DOHH2 (cell line): ENCODE measurements at regions not wholly inside any gene's neighbourhood (a gene's known extent, or its start where the extent isn't known, plus 50 kb on each side); places are given as distances from the start of the nearest gene placed in this dataset.

ENCODE experiments used
- H3F3A ChIP-seq: fragments of 200-600 bp; sonication (generic), shearing (Covaris generic); 2 replicates; pipeline ENCODE4 v1.6.0; 2016; ENCODE audit warnings: antibody characterized with exemption, mild to moderate bottlenecking; ENCODE audit not compliant: control insufficient read depth, insufficient read depth
- H3K27ac ChIP-seq: fragments of 200-600 bp; sonication (generic); 2 replicates; pipeline ENCODE4 v1.5.1; 2014; ENCODE audit warnings: low read depth, mild to moderate bottlenecking, low read length, moderate library complexity
- H3K27me3 ChIP-seq: fragments of 200-600 bp; sonication (generic); 2 replicates; pipeline ENCODE4 v1.6.1; 2014; ENCODE audit warnings: mild to moderate bottlenecking, low read length, mixed read lengths; ENCODE audit not compliant: control insufficient read depth
- H3K36me3 ChIP-seq: fragments of 200-600 bp; sonication (generic); 2 replicates; pipeline ENCODE4 v1.6.1; 2014; ENCODE audit warnings: mild to moderate bottlenecking, low read length, moderate library complexity, mixed read lengths; ENCODE audit not compliant: control insufficient read depth
- H3K4me1 ChIP-seq: fragments of 200-600 bp; sonication (generic); 2 replicates; pipeline ENCODE4 v1.6.1; 2014; ENCODE audit warnings: mild to moderate bottlenecking, low read length, mixed read lengths; ENCODE audit not compliant: control insufficient read depth
- H3K4me2 ChIP-seq: fragments of 200-600 bp; sonication (generic); 2 replicates; pipeline ENCODE4 v1.6.0; 2014; ENCODE audit warnings: mild to moderate bottlenecking, low read length, moderate library complexity
- H3K4me3 ChIP-seq: fragments of 200-600 bp; sonication (generic); 2 replicates; pipeline ENCODE4 v1.5.1; 2014; ENCODE audit warnings: mild to moderate bottlenecking, low read length, mixed read lengths
- H3K79me2 ChIP-seq: fragments of 200-600 bp; sonication (generic); 2 replicates; pipeline ENCODE4 v1.6.1; 2014; ENCODE audit warnings: mild to moderate bottlenecking, low read length, mixed read lengths; ENCODE audit not compliant: control insufficient read depth
- H3K9me2 ChIP-seq: fragments of 200-600 bp; sonication (generic); replicated peaks from 2 replicates; pipeline ENCODE4 v1.6.1; 2014; ENCODE audit warnings: mild to moderate bottlenecking, low read length, mixed read lengths; ENCODE audit not compliant: control insufficient read depth
- H3K9me3 ChIP-seq: fragments of 200-600 bp; sonication (generic); 2 replicates; pipeline ENCODE4 v1.6.1; 2014; ENCODE audit warnings: antibody characterized with exemption, low read length, mixed read lengths; ENCODE audit not compliant: control insufficient read depth, insufficient read depth
- H4K20me1 ChIP-seq: fragments of 200-600 bp; sonication (generic); 2 replicates; pipeline ENCODE4 v1.6.0; 2014; ENCODE audit warnings: low read depth, mild to moderate bottlenecking, antibody characterized with exemption, low read length, moderate library complexity; ENCODE audit not compliant: control insufficient read depth, insufficient read depth
- CTCF ChIP-seq: fragments of 200-600 bp; sonication (generic); IDR thresholded peaks from one replicate; pipeline ENCODE4 v1.5.1; 2014; ENCODE audit warnings: antibody characterized with exemption, mild to moderate bottlenecking, low read depth, low read length; ENCODE audit not compliant: poor library complexity, severe bottlenecking
- EZH2phosphoT487 ChIP-seq: fragments of 200-600 bp; sonication (generic); IDR thresholded peaks from 2 replicates; pipeline ENCODE4 v1.6.1; 2017; ENCODE audit warnings: borderline replicate concordance, mild to moderate bottlenecking, antibody characterized with exemption, low read length, moderate library complexity, mixed read lengths

DNA sequence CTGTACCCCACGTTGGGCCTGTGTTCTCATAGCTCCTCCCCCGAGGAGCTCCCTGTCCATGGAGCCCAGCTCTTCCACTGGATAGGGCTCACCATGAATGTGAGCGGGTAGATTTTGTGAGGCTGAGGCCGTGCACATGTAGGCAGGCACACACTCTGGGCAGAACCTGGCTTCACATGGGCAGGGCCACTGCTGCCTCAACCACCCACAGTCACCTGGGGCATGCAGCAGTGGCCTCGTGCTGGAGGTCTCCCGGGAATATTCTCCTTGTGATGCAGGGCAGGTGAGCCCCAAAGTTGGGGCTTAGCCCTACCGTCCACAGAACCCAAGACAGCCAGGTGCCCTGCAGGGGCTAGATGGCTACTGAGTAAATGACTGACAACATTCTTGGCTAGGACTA, 116.6 kb downstream of the TMEM130 start:
- Histone ChIP-seq H3K36me3 (no peaks in the 10 kb centered on the region), H3K79me2 (no peaks in the 10 kb centered on the region), H4K20me1 (no peaks in the 10 kb centered on the region; the same call in 1 of the 2 replicates), H3K27ac (no peak overlapping the region), H3K27me3 (no peaks in the 10 kb centered on the region), H3K9me2 (no peaks in the 10 kb centered on the region), H3K4me1 (peaks cover 4% of the 10 kb centered on the region), H3K4me2 (no peak overlapping the region), H3K4me3 (no peak overlapping the region), H3K9me3 (peaks cover 1% of the 10 kb centered on the region; the same call in 1 of the 2 replicates), H3F3A (peaks cover 4% of the 10 kb centered on the region; the same call in 1 of the 2 replicates)
- TF ChIP-seq EZH2phosphoT487, result no peak

DNA sequence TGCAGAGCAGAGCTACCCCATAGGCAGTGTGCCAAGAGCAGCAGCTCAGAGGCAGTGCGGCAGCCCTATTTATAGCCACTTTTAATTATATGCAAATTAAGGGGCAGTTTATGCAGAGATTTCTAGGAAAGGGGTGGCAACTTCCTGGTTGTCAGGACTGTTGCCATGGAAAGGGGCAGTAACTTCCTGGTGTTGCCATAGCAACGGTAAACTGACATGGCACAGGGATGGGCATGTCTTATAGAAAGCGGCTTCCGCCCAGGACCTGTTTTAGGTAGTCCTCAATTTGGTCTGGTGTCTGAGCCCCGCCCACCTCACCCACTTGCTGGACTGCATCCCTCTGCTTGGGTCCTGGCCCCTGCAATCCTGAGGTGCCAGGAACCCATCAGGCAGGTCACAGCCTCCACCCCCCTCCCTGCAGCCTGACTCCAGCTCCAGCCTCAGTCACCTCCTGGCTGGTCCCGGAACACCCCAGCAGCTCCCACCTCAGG, 115.8 kb downstream of the TMEM130 start:
- Histone ChIP-seq H3K27ac (no peak overlapping the region), H3K4me2 (no peak overlapping the region), H3K27me3 (no peaks in the 10 kb centered on the region), H3K4me1 (peaks cover 4% of the 10 kb centered on the region), H4K20me1 (no peaks in the 10 kb centered on the region; the same call in 1 of the 2 replicates), H3K79me2 (no peaks in the 10 kb centered on the region), H3K36me3 (no peaks in the 10 kb centered on the region), H3F3A (peaks cover 6% of the 10 kb centered on the region; the same call in 1 of the 2 replicates), H3K4me3 (no peak overlapping the region), H3K9me3 (peaks cover 10% of the 10 kb centered on the region; the same call in 1 of the 2 replicates), H3K9me2 (no peaks in the 10 kb centered on the region)
- TF ChIP-seq EZH2phosphoT487 (no peak), CTCF (no peak)

DNA sequence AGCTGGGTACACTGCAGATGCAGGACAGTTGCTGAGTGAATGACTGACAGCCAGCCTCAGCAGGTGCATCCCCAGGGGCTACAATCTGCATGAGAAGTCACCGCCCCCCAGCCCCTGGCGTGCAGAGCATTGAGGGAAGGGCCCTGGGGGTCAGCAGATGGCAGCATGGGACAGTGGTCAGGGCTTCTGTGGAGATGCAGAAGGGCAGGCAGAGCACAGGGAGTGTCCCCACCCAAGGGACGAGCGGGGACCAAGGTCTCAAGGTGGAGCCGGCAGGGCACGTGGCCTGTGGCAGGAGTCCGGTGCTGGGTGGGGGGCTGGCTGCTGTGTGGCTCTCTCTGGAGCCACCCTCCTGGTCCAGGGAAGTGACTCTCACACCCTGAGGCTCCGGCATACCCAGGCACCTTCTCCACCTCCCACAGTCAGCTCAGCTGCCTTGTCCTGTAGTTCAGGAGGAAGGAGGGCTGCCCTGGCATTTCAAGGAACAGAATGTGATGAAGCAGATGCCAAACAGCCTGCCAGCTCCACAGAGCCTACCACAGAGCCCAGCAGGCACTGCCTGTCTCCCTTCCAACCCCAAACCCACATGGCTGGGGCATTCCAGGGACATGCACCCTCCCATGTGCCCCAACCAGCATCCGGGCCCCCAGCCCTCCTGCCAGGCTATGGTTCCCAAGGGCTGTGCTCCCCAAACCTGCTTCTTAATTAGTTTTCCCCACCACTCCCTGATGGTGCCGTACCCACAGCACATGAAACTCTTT, 114.5 kb downstream of the TMEM130 start:
- Histone ChIP-seq H3K9me2 (no peaks in the 10 kb centered on the region), H3K4me2 (no peak overlapping the region), H3K27ac (no peak overlapping the region), H3K4me1 (peaks cover 4% of the 10 kb centered on the region), H3K79me2 (no peaks in the 10 kb centered on the region), H4K20me1 (no peaks in the 10 kb centered on the region; the same call in 1 of the 2 replicates), H3K36me3 (no peaks in the 10 kb centered on the region), H3K27me3 (no peaks in the 10 kb centered on the region), H3F3A (peaks cover 4% of the 10 kb centered on the region; the same call in 1 of the 2 replicates), H3K9me3 (peaks cover 12% of the 10 kb centered on the region; the same call in 1 of the 2 replicates), H3K4me3 (no peak overlapping the region)
- TF ChIP-seq EZH2phosphoT487, result no peak
- TF ChIP-seq CTCF, result no peak

DNA sequence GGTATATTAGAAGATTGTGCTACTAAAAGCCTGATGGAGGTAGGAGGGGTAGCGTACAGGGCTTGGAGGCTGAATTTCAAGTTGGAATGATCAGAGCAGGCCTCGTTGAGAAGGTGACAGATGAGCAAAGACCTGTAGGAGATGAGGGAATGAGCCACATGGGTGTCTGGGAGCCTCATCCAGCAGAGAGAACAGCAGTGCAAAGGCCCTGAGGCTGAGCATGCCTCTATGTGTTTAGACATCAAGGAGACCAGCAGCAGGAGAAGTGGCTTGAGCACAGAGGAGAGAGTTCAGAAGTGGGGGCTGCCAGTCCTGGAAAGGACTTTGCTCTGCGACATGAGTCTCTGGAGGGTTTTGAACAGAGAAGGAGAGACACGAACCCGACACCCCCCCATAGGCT, 111.7 kb downstream of the TMEM130 start:
- no peak for TF ChIP-seq CTCF
- Histone ChIP-seq H3K4me1 (peaks cover 4% of the 10 kb centered on the region), H3K27ac (no peak overlapping the region), H3K27me3 (no peaks in the 10 kb centered on the region), H3F3A (0 out of 2 replicates have a peak, but pooled peaks cover 3% of the 10 kb centered on the region), H4K20me1 (no peaks in the 10 kb centered on the region; the same call in none of the 2 replicates), H3K4me3 (no peak overlapping the region), H3K9me3 (peaks cover 12% of the 10 kb centered on the region; the same call in 1 of the 2 replicates), H3K4me2 (no peak overlapping the region), H3K9me2 (no peaks in the 10 kb centered on the region), H3K36me3 (no peaks in the 10 kb centered on the region), H3K79me2 (no peaks in the 10 kb centered on the region)
